Activated B cell treated with CpG ODN at 0.5 μM for 24 hours (primary cell): ENCODE measurements at regions not wholly inside any gene's neighbourhood (a gene's known extent, or its start where the extent isn't known, plus 50 kb on each side); places are given as distances from the start of the nearest gene placed in this dataset.
"Not testable (repeated sequence)": the region's sequence is repeated elsewhere in the genome, so short reads cannot be mapped to it uniquely, and the experiment has no call there.

Source experiments
- ATAC-seq: fragments of 200-7000 bp; cut with Tn5 transposase; one replicate; pipeline ENCODE4 v1.10.0; 2021; ENCODE audit warnings: low read depth, mild to moderate bottlenecking, moderate library complexity
- CTCF ChIA-PET: fragments of 350-600 bp; sonication (Branson Sonifier 250); formaldehyde crosslinking; loops from one replicate; lab custom pipeline; 2021; ENCODE audit warnings: antibody characterized with exemption; lab: Charles Lee
- POLR2A ChIA-PET: fragments of 350-600 bp; sonication (Branson Sonifier 250); formaldehyde crosslinking; loops from one replicate; lab custom pipeline; 2021; ENCODE audit warnings: antibody characterized with exemption; lab: Charles Lee
- DNase-seq: peaks from one replicate; pipeline ENCODE4 v3.0.0; 2022
- H3K27ac Mint-ChIP-seq: one replicate; pipeline ENCODE4 v1.8.0; 2020; ENCODE audit warnings: mixed read lengths
- H3K27me3 Mint-ChIP-seq: one replicate; pipeline ENCODE4 v1.8.0; 2021; ENCODE audit warnings: mixed read lengths
- H3K36me3 Mint-ChIP-seq: one replicate; pipeline ENCODE4 v1.8.0; 2021; ENCODE audit warnings: low read depth, mixed read lengths
- H3K4me1 Mint-ChIP-seq: one replicate; pipeline ENCODE4 v1.8.0; 2021; ENCODE audit warnings: mixed read lengths
- H3K4me3 Mint-ChIP-seq: one replicate; pipeline ENCODE4 v1.8.0; 2020; ENCODE audit warnings: mild to moderate bottlenecking, mixed read lengths
- H3K9me3 Mint-ChIP-seq: one replicate; pipeline ENCODE4 v1.8.0; 2020; ENCODE audit warnings: mixed read lengths
- CTCF ChIP-seq: fragments of 200-600 bp; IDR thresholded peaks from one replicate; pipeline ENCODE4 v1.8.0; 2022; ENCODE audit warnings: antibody characterized with exemption, mild to moderate bottlenecking
- intact Hi-C: fragments of 100-400 bp; cut with micrococcal nuclease; formaldehyde crosslinking; loops from one replicate; pipeline ENCODE4 v1.15.1; 2024

- peaks cover 3% of the 10 kb centered on the region for H3K4me1 Mint-ChIP-seq
- DNase-seq, result no peak
- no peak for TF ChIP-seq CTCF
- intact Hi-C loops, result no loop called here
- H3K27ac Mint-ChIP-seq, result no peak overlapping the region
- POLR2A ChIA-PET, result no interaction called here
- H3K4me3 Mint-ChIP-seq, result no peak overlapping the region
- no peak for ATAC-seq
- no peaks in the 10 kb centered on the region for H3K27me3 Mint-ChIP-seq
- H3K36me3 Mint-ChIP-seq, result peaks cover 12% of the 10 kb centered on the region
- CTCF ChIA-PET, result no interaction called here
- no peaks in the 10 kb centered on the region for H3K9me3 Mint-ChIP-seq
Measured at GRCh38 chr16:29154676-29155121, 169.8 kb downstream of the LAT start.

GRCh38 chr16:29154088-29154487 is 169.2 kb downstream of the LAT start:
- intact Hi-C loops, result no loop called here
- Mint-ChIP-seq H3K4me1 (peaks cover 9% of the 10 kb centered on the region), H3K36me3 (peaks cover 12% of the 10 kb centered on the region), H3K27ac (no peak overlapping the region), H3K27me3 (no peaks in the 10 kb centered on the region), H3K4me3 (no peak overlapping the region), H3K9me3 (no peaks in the 10 kb centered on the region)
- DNase-seq, result no peak
- ChIA-PET POLR2A (no interaction called here), CTCF (no interaction called here)
- TF ChIP-seq CTCF, result no peak
- no peak for ATAC-seq

GRCh38 chr16:29153307-29153706 is 168.5 kb downstream of the LAT start:
- ATAC-seq, H3K9me3 Mint-ChIP-seq, H3K27ac Mint-ChIP-seq, POLR2A ChIA-PET, intact Hi-C loops, DNase-seq, H3K4me3 Mint-ChIP-seq, CTCF ChIA-PET, H3K27me3 Mint-ChIP-seq: not testable (repeated sequence)
- Mint-ChIP-seq H3K4me1 (peaks cover 17% of the 10 kb centered on the region), H3K36me3 (peaks cover 12% of the 10 kb centered on the region)

GRCh38 chr16:29152544-29153031 is 167.7 kb downstream of the LAT start:
- intact Hi-C loops, POLR2A ChIA-PET: not testable (repeated sequence)
- H3K4me1 Mint-ChIP-seq, result peaks cover 17% of the 10 kb centered on the region

GRCh38 chr16:29151317-29151716 is 166.5 kb downstream of the LAT start:
- Mint-ChIP-seq H3K27me3 (no peaks in the 10 kb centered on the region), H3K27ac (no peak overlapping the region), H3K9me3 (no peaks in the 10 kb centered on the region), H3K36me3 (peaks cover 6% of the 10 kb centered on the region), H3K4me3 (no peak overlapping the region), H3K4me1 (peaks cover 17% of the 10 kb centered on the region)
- intact Hi-C loops, result no loop called here
- CTCF ChIA-PET, result no interaction called here
- ATAC-seq (no peak), DNase-seq (no peak)
- no peak for TF ChIP-seq CTCF
- POLR2A ChIA-PET, result no interaction called here

More at GRCh38 chr16:29152544-29153031, 167.7 kb downstream of the LAT start:
- DNase-seq, H3K27ac Mint-ChIP-seq, H3K27me3 Mint-ChIP-seq, H3K4me3 Mint-ChIP-seq, ATAC-seq, CTCF ChIA-PET, H3K9me3 Mint-ChIP-seq: not testable (repeated sequence)
- peaks cover 10% of the 10 kb centered on the region for H3K36me3 Mint-ChIP-seq

GRCh38 chr16:29149912-29150311 is 165.1 kb downstream of the LAT start:
- H3K9me3 Mint-ChIP-seq, H3K4me3 Mint-ChIP-seq, H3K27ac Mint-ChIP-seq, H3K27me3 Mint-ChIP-seq, DNase-seq, POLR2A ChIA-PET, ATAC-seq, CTCF ChIA-PET, intact Hi-C loops: not testable (repeated sequence)
- H3K36me3 Mint-ChIP-seq, result peaks cover 11% of the 10 kb centered on the region
- peaks cover 17% of the 10 kb centered on the region for H3K4me1 Mint-ChIP-seq

GRCh38 chr16:29148867-29149272 is 164.0 kb downstream of the LAT start:
- peaks cover 17% of the 10 kb centered on the region for H3K4me1 Mint-ChIP-seq
- CTCF ChIA-PET, result no interaction called here
- intact Hi-C loops, result no loop called here

More at GRCh38 chr16:29148867-29149272, 164.0 kb downstream of the LAT start:
- peak; percentile 73 for ATAC-seq
- H3K27me3 Mint-ChIP-seq, result no peaks in the 10 kb centered on the region
- POLR2A ChIA-PET, result no interaction called here
- H3K9me3 Mint-ChIP-seq, result no peaks in the 10 kb centered on the region
- DNase-seq, result no peak
- peaks cover 10% of the 10 kb centered on the region for H3K36me3 Mint-ChIP-seq
- H3K4me3 Mint-ChIP-seq, result peak overlapping the region; percentile 32
- no peak for TF ChIP-seq CTCF
- H3K27ac Mint-ChIP-seq, result no peak overlapping the region
